Activated B cell treated with CpG ODN at 0.5 μM for 24 hours (primary cell): ENCODE measurements at regions not wholly inside any gene's neighbourhood (a gene's known extent, or its start where the extent isn't known, plus 50 kb on each side); places are given as distances from the start of the nearest gene placed in this dataset.

Experiments
- ATAC-seq: fragments of 200-7000 bp; cut with Tn5 transposase; one replicate; pipeline ENCODE4 v1.10.0; 2021; ENCODE audit warnings: low read depth, mild to moderate bottlenecking, moderate library complexity
- CTCF ChIA-PET: fragments of 350-600 bp; sonication (Branson Sonifier 250); formaldehyde crosslinking; loops from one replicate; lab custom pipeline; 2021; ENCODE audit warnings: antibody characterized with exemption; lab: Charles Lee
- POLR2A ChIA-PET: fragments of 350-600 bp; sonication (Branson Sonifier 250); formaldehyde crosslinking; loops from one replicate; lab custom pipeline; 2021; ENCODE audit warnings: antibody characterized with exemption; lab: Charles Lee
- DNase-seq: peaks from one replicate; pipeline ENCODE4 v3.0.0; 2022
- H3K27ac Mint-ChIP-seq: one replicate; pipeline ENCODE4 v1.8.0; 2020; ENCODE audit warnings: mixed read lengths
- H3K27me3 Mint-ChIP-seq: one replicate; pipeline ENCODE4 v1.8.0; 2021; ENCODE audit warnings: mixed read lengths
- H3K36me3 Mint-ChIP-seq: one replicate; pipeline ENCODE4 v1.8.0; 2021; ENCODE audit warnings: low read depth, mixed read lengths
- H3K4me1 Mint-ChIP-seq: one replicate; pipeline ENCODE4 v1.8.0; 2021; ENCODE audit warnings: mixed read lengths
- H3K4me3 Mint-ChIP-seq: one replicate; pipeline ENCODE4 v1.8.0; 2020; ENCODE audit warnings: mild to moderate bottlenecking, mixed read lengths
- H3K9me3 Mint-ChIP-seq: one replicate; pipeline ENCODE4 v1.8.0; 2020; ENCODE audit warnings: mixed read lengths
- intact Hi-C: fragments of 100-400 bp; cut with micrococcal nuclease; formaldehyde crosslinking; loops from one replicate; pipeline ENCODE4 v1.15.1; 2024
- TF ChIP-seq, protein P1 (sequence below): fragments of 200-600 bp; IDR thresholded peaks from one replicate; pipeline ENCODE4 v1.8.0; 2022; ENCODE audit warnings: antibody characterized with exemption, mild to moderate bottlenecking

DNA sequence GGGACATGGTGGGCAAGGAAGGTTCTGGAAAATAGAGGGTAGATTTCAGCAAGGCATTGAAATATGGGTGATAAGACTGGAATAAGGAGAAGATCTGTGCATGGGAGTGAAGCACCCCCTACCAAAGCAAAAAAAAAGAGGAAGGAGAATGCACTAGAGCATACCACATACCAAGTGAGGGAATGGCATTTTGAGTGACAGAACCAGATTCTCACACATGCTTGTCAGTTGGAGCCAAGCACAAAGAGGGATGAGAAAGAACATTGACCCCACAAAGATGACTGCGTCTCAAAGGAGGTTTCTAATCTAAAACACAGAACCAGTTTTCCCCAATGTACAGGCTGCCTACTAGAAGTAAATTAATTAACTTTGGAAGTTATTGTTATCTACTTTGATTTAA lies 140.3 kb upstream of the SMAD1 start:
- TF ChIP-seq, protein P1, sequence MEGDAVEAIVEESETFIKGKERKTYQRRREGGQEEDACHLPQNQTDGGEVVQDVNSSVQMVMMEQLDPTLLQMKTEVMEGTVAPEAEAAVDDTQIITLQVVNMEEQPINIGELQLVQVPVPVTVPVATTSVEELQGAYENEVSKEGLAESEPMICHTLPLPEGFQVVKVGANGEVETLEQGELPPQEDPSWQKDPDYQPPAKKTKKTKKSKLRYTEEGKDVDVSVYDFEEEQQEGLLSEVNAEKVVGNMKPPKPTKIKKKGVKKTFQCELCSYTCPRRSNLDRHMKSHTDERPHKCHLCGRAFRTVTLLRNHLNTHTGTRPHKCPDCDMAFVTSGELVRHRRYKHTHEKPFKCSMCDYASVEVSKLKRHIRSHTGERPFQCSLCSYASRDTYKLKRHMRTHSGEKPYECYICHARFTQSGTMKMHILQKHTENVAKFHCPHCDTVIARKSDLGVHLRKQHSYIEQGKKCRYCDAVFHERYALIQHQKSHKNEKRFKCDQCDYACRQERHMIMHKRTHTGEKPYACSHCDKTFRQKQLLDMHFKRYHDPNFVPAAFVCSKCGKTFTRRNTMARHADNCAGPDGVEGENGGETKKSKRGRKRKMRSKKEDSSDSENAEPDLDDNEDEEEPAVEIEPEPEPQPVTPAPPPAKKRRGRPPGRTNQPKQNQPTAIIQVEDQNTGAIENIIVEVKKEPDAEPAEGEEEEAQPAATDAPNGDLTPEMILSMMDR: no peak
- no peak overlapping the region for H3K27ac Mint-ChIP-seq
- ChIA-PET POLR2A (no interaction called here), CTCF (no interaction called here)
- ATAC-seq (no peak), DNase-seq (no peak)
- H3K4me3 Mint-ChIP-seq: no peak overlapping the region
- H3K36me3 Mint-ChIP-seq: no peaks in the 10 kb centered on the region
- peaks cover 10% of the 10 kb centered on the region for H3K27me3 Mint-ChIP-seq
- H3K9me3 Mint-ChIP-seq: no peaks in the 10 kb centered on the region
- no peaks in the 10 kb centered on the region for H3K4me1 Mint-ChIP-seq
- intact Hi-C loops: no loop called here

- TF ChIP-seq, protein P1: no peak
- Mint-ChIP-seq H3K4me3 (no peak overlapping the region), H3K27ac (no peak overlapping the region), H3K4me1 (no peaks in the 10 kb centered on the region), H3K27me3 (peaks cover 10% of the 10 kb centered on the region), H3K9me3 (no peaks in the 10 kb centered on the region), H3K36me3 (no peaks in the 10 kb centered on the region)
- ATAC-seq (no peak), DNase-seq (no peak)
- ChIA-PET CTCF (no interaction called here), POLR2A (no interaction called here)
- intact Hi-C loops: no loop called here
Measured at GRCh38 chr4:145340071-145340675, 141.5 kb upstream of the SMAD1 start.

DNA sequence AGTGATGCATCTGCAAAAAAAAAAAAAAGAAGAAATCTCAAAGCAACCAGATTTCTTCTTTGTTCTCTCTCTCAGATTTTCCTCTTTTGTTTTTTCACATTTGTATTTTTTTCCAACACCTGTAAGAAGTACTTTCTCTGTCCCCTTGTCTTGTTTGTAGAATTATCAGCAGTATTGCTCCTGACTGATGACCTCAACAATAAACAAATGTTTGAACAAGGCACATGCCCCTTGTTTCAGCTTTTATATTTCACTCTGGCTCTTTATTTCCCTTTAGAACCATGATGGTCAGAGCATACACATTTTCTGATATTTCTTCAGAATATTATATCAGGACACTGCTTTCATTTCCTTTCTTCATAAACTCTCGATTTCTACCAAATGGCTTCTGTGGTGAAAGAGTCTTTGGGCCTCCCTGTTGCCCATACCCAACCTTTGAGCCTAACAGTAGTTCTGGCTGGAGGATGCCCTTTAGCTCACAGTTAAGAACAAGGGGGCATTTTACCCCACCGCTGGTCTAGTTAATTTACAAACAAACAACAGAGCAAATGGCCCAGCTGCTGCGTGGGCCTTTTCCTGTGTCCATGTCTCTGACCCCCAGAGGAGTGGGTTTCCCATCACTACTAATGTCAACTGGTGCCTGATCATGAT lies 142.5 kb upstream of the SMAD1 start:
- ChIA-PET POLR2A (no interaction called here), CTCF (no interaction called here)
- Mint-ChIP-seq H3K27me3 (peaks cover 10% of the 10 kb centered on the region), H3K36me3 (no peaks in the 10 kb centered on the region), H3K4me1 (no peaks in the 10 kb centered on the region), H3K9me3 (no peaks in the 10 kb centered on the region), H3K27ac (no peak overlapping the region), H3K4me3 (no peak overlapping the region)
- TF ChIP-seq, protein P1: no peak
- no peak for ATAC-seq
- no peak for DNase-seq
- intact Hi-C loops: no loop called here

DNA sequence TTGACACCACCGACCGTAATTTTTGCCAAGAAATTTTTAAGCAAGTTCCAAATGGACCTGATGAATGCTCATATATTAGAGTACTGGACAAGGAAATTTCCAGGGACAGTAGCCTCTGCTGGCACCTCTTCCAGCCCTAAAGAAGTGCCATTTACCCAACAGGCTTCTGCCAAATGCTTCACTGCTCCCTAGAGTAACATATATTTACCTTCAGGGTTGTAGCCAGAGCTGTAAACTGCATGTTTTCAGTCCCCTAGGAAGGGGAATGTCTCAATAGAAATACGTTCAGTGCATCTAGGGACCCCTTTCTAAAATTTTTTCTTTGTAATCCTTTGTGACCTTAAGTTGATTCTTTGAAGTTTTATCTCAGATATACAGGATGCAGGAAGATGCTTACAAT lies 143.1 kb upstream of the SMAD1 start:
- DNase-seq: no peak
- Mint-ChIP-seq H3K36me3 (no peaks in the 10 kb centered on the region), H3K4me3 (no peak overlapping the region), H3K27ac (no peak overlapping the region), H3K9me3 (no peaks in the 10 kb centered on the region), H3K4me1 (no peaks in the 10 kb centered on the region), H3K27me3 (peaks cover 10% of the 10 kb centered on the region)
- TF ChIP-seq, protein P1: no peak
- ChIA-PET CTCF (no interaction called here), POLR2A (no interaction called here)
- ATAC-seq: no peak
- intact Hi-C loops: no loop called here

DNA sequence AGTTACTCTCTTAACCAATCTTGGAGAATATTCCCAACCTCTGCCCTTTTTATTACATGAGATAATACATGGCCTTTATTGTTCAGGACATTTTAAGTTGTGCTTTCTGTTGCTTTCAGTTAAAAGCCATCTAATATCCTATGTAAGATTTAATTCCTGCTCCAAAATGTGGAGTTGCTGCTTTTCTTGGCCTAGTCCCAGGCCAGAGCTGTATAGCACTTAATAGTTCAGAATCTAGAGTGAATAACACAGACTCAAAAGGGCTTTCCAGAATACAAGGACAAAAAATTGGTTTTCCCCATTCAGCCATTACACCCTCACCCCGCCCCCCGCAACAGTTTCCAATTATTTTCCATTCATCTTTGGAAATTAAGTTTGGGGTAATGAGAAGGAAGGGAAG lies 144.3 kb upstream of the SMAD1 start:
- TF ChIP-seq, protein P1: no peak
- no peaks in the 10 kb centered on the region for H3K4me1 Mint-ChIP-seq
- DNase-seq (no peak), ATAC-seq (no peak)
- peaks cover 10% of the 10 kb centered on the region for H3K27me3 Mint-ChIP-seq
- no peaks in the 10 kb centered on the region for H3K36me3 Mint-ChIP-seq
- intact Hi-C loops: no loop called here
- ChIA-PET CTCF (no interaction called here), POLR2A (no interaction called here)
- no peak overlapping the region for H3K27ac Mint-ChIP-seq
- H3K9me3 Mint-ChIP-seq: no peaks in the 10 kb centered on the region
- H3K4me3 Mint-ChIP-seq: no peak overlapping the region
